GM21390 (cell line): ENCODE measurements at regions not wholly inside any gene's neighbourhood (a gene's known extent, or its start where the extent isn't known, plus 50 kb on each side); places are given as distances from the start of the nearest gene placed in this dataset.
"Not testable (repeated sequence)": the region's sequence is repeated elsewhere in the genome, so short reads cannot be mapped to it uniquely, and the experiment has no call there.

Experiments
- ATAC-seq: cut with Tn5 transposase; IDR thresholded peaks from one replicate; pipeline ENCODE4 v1.9.1; 2021; ENCODE audit not compliant: unreplicated experiment

DNA sequence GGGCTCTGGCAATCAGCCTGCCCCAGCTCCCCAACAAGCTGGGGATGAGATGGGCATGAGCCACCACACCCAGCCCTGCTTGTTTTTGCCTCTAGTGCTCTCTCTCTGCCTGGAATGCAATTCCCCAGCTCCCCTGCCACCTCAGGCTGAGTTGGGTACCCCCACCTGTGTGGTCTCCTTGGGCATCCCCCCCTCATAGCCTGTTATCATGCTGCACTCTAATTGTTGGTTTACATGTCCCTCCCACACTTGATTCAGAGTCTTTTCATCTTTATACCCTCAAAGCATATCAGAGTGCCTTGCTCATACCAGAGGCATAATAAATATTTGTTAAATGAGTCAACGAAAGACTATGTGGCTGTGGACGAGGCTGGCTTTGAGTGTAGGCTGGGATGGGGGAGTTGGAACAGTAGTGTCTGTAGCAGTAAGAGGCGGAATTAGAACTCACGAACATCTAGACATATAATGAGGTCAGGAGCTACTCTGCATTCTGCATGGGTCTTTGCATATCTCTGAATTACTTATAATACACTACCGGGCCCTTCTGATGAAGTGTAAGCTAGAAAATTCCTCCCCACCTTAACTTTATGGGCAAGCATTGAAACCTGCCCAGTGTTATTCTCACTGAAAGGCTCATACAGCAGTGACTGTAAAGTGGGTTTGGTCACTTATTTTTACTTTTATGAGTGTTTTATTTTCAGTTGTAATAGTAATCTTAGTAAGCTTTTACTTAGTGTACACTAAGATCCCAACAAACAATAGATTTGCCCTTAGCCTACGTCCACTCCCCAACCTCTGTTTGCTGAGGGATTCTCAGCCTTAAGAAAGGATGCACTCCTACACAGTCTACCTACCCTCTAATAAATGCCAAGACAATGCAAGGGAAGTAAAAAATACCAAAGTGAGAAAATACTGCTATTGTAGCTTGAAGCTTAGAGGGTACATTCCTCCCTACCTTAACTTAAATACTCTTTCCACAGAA, 58.7 kb downstream of the EDN1 start:
- no peak for ATAC-seq

DNA sequence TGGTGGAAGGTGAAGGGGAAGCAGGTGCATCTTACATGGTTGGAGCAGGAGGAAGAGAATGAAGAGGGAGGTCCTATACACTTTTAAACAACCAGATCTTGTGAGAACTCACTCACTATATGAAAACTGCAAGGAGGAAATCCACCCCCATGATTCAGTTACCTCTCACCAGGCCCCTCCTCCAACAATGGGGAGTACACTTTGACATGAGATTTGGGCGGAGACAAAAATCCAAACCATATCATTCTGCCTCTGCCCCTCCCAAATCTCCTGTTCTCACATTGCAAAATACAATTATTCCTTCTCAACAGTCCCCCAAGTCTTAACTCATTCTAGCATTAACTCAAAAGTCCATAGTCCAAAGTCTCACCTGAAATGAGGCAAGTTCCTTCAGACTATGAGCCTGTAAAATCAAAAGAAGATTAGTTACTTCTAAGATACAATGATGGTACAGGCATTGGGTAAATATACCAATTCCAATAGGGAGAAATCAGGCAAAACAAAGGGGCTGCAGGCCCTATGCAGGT, 60.5 kb downstream of the EDN1 start:
- ATAC-seq, result no peak

GRCh38 chr6:12351672-12352071, 61.5 kb downstream of the EDN1 start:
- no peak for ATAC-seq

DNA sequence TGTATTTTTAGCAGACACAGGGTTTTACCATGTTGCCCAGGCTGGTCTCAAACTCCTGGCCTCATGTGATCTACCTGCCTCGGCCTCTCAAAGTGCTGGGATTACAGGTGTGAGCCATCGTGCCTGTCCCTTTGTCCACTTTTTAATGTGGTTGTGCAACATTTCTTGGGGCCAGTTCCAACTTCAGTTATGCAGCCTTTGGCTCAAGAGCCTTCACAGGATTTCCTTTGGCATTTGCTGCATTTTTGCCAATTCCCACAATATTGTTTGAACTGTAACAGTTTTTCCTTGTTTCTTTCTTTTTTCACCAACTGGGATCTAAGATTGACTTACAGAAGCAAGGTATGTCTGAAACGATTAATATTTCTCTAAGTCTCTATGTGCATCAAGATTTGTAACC, 63.6 kb downstream of the EDN1 start:
- no peak for ATAC-seq

DNA sequence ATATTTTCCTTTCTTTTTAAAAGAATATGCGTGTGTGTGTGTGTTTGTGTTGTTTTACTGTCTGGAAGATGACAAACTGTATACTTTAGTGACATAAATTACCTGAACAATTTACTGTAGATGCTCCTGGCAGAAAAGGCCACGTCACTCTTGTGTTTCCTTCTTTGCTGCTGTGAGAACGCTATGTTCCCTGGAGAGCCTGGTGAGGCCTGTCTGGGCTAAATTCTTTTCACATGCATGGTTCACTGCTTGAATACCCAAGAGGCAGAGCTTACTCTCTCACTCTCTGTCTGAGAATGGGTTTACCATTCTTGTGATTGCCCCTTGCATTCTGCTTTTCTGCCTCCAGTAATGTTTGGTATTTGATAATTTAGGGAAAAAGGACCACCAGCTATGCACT, 64.3 kb downstream of the EDN1 start:
- ATAC-seq, result peak; percentile 37

DNA sequence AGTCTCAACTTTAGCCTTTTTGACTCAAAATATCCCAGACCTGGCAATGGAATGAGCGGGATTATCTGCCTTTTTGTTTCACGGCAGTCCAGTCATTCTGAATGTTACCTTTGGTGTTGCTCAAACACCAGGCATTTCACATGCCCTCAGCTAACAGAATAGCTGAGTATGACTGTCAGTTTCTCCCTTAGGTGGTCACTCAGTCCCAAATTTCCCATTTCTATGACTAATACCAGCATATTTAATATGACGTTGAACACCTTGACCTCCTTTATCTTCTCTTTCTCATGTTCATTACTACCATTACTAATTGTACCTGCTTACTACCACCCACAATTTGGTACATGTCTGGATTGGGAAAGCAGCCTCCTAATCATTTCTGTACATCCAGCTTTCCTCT, 65.2 kb downstream of the EDN1 start:
- no peak for ATAC-seq

GRCh38 chr6:12356431-12356830, 66.3 kb downstream of the EDN1 start:
- ATAC-seq, result no peak

DNA sequence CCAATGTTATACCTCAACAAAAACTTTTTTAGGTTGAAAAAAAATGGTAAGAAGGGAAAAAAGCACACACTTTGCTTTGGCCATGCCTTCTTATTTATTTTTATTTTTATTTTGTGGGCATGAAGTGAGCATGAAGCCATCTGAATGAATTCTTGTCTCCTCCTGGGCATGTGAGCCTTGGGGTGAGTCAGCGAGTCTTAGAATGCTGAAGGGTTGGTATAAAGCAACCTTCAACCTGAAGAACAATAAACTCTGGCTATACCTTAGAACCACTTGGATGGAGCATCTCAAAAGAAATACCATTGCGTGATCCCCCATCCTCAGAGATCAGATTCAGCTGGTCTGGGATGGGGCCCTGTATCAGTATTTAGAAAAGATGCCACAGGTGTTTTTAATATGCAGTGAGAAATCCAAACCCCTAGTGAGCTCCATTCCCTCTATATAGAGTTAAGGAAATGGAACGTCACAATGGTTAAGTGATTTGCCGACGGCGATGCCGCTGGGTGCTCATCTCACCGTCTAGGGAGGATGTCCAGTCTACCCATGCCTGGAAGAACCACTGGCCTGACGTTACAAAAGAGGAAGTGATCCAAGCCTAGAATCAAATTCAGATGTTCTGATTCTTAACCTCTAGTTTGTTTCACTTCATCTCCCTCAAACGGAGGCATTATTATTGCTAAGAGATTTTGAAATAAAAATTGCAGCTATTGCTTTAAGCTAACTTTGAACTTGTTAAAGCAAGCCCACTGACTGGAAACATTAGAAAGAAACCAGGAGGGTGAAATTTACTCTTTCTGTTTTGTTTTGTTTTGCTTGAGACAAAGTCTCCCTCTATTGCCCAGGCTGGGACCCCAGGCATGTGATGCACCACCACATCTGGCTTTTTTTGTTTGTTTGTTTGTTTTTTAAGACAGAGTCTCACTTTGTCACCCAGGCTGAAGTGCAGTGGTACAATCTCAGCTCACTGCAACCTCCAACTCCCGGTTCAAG, 67.1 kb downstream of the EDN1 start:
- ATAC-seq, result peak; percentile 75

GRCh38 chr6:12359036-12359435, 68.9 kb downstream of the EDN1 start:
- no peak for ATAC-seq

- ATAC-seq, result no peak
Observed at GRCh38 chr6:12361042-12361765, 71.0 kb downstream of the EDN1 start.

DNA sequence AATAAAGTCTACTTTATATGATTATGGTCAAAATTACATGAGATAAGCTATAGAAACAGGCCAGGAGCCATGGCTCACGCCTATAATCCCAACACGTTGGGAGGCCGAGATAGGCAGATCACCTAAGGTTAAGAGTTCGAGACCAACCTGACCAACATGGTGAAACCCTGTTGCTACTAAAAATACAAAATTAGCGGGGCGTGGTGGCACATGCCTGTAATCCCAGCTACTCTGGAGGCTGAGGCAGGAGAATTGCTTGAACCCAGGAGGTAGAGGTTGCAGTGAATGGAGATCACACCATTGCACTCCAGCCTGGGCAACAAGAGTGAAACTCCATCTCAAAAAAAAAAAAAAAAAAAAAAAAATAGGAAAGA, 73.1 kb downstream of the EDN1 start:
- ATAC-seq, result not testable (repeated sequence)

- ATAC-seq, result peak; percentile 69
Observed at GRCh38 chr6:12363651-12364381, 73.7 kb downstream of the EDN1 start.

DNA sequence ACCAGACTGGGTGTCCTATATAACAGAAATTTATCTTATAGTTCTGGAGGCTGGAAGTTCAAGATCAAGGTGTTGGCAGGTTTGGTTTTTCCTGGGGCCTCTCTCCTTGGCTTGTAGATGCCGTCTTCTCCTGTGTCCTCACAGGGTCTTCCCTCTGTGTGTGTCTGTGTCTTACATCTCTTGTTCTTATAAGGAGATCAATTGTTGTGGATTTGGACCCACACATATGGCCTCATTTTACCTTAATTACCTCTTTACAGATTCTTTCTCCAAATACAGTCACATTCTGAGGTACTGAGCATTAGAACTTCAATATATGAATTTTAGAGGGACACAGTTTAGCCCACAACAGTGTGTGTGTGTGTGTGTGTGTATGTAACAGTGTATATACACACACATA, 74.5 kb downstream of the EDN1 start:
- no peak for ATAC-seq

GRCh38 chr6:12366731-12367130, 76.6 kb downstream of the EDN1 start:
- no peak for ATAC-seq

DNA sequence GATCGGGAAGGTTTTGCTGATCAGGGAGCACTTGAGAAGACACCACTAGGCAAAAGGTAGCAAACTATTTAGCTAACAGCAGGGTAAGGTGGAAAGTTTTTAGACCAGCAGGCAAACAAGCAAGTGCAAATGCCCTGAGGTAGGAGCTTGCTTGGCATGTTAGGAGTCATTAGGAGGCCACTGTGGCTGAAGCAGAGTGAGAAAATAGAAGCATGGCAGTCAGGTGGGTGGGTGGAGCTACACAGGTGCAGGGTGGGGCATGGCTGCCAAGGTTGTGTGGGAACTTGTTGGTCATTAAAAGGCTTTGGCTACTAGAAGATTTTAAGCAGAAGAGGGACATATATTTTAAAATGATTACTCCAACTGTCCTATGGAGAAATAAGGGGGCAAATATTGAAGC, 77.3 kb downstream of the EDN1 start:
- no peak for ATAC-seq

- ATAC-seq, result no peak
Observed at GRCh38 chr6:12369355-12369754, 79.2 kb downstream of the EDN1 start.

GRCh38 chr6:12369781-12370262, 79.7 kb downstream of the EDN1 start:
- peak; percentile 50 for ATAC-seq

DNA sequence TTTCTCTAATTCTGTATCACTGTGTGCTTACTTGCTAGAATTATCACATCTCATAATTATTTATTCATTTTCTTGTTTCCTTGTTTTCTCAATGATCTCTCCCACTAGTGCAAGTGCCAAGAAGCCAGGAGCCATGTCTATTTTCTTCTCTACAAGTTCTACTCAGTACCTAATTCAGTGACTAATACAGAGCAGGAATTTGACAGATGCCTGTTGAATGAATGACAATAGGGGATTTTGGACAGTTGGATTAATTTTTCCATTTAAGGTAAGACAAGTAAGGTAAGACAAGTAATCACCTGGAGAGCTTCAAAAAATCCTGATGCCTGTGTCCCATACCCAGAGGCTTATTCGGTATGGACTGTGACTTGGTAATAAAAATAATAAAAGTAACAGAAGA, 81.0 kb downstream of the EDN1 start:
- peak; percentile 1 for ATAC-seq

DNA sequence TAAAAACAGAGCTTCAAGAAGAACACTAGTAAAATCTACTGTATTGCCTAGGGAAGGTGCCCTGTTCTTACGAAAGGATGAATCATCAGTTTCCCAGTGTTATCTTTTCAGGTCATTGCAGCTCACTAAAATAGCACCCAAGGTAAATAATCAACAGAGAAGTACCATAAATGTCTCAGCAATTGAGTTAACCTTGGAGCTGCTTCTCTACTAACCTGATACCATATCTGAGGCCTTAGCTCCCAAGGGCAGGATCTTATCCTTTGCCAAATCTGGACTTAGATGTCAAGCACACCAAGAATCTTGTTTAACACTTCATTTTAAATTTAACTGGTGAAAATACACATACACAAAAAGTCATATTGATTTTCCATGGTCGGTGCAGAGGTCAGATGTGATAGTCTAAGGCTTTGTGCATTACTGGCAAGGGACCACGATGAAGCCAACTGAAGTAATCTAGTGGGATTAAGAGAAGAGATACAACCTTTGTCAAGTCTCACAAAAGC, 81.5 kb downstream of the EDN1 start:
- peak; percentile 44 for ATAC-seq

- ATAC-seq, result no peak
Observed at GRCh38 chr6:12379181-12379580, 89.0 kb downstream of the EDN1 start.
